Tibial nerve (tissue), 4 donors: ENCODE measurements at regions not wholly inside any gene's neighbourhood (a gene's known extent, or its start where the extent isn't known, plus 50 kb on each side); places are given as distances from the start of the nearest gene placed in this dataset.

Source experiments
- CTCF ChIP-seq, 5 experiments: fragments of 200-600 bp in 3 of 5; fragments of 450-650 bp in 2 of 5; sonication (generic) in 3 of 5; IDR thresholded peaks; one replicate each; pipeline ENCODE4 v1.5.1; 2016 to 2019; ENCODE audit warnings: antibody characterized with exemption in 5 of 5, mild to moderate bottlenecking in 3 of 5, moderate library complexity in 2 of 5
- EP300 ChIP-seq, 2 donors: sonication (generic); formaldehyde crosslinking; IDR thresholded peaks; one replicate each; pipeline ENCODE4 v1.6.1; 2017; ENCODE audit warnings: antibody characterized with exemption in 2 of 2, mild to moderate bottlenecking in 1 of 2

- TF ChIP-seq CTCF (IDR thresholded peaks at IDR 0.05) (no peak), EP300 (IDR thresholded peaks at IDR 0.05) (no peak)
Measured at GRCh38 chr1:221921936-221922335, 180.0 kb upstream of the DUSP10 start.
